ENCODE measurements at regions not wholly inside any gene's neighbourhood (a gene's known extent, or its start where the extent isn't known, plus 50 kb on each side); places are given as distances from the start of the nearest gene placed in this dataset.

GRCh38 chr3:43866529-43867353 lies 176.0 kb downstream of the ABHD5 start:
- peak; percentile 19 for DNase-seq (ENCODE audit: low spot score)

GRCh38 chr3:43867436-43868072 lies 176.8 kb downstream of the ABHD5 start:
- no peak for DNase-seq (ENCODE audit: low spot score)

- DNase-seq (ENCODE audit: low spot score) = no peak
These were observed 178.8 kb downstream of the ABHD5 start for GRCh38 chr3:43869491-43869890.

GRCh38 chr3:43870120-43870519 lies 179.4 kb downstream of the ABHD5 start:
- DNase-seq (ENCODE audit: low spot score) = peak; percentile 7

DNA sequence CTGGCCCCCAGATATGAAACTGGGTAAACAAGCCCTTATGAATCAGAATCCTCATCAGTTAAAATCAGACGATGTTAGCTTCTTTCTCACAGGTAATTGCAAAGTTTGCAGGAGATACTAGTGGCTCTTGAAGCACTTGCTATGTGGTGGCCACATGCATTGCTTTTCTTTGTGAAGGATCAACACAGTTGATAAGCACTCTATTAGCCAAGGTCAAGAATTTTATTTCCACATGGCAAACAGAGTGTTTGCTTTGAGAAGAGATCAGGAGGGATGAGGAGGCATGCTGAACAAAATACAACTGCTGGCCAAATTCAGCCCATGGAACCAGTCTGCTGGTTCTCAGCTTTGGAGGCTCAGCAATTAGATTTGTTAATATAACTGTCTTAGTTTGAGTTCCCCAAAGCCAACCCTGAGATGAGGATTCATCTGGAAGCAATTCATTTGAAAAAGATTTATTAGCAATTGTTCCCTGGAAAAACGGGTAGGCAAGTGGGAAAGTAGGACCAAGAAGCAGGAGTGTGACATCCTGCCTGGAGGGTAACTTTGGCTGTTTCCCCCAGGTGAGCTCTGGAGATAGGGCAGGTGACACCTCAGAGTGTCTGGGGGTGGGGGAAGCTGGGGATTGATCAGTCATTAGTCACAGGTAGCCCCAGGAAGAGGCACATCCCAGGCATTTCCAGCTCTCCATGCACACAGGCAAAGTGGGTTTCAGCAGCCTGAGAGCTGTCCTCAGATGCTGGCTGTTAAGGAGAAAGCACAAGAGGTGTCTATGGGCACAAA lies 180.3 kb downstream of the ABHD5 start:
- no peak for DNase-seq (ENCODE audit: low spot score)

DNA sequence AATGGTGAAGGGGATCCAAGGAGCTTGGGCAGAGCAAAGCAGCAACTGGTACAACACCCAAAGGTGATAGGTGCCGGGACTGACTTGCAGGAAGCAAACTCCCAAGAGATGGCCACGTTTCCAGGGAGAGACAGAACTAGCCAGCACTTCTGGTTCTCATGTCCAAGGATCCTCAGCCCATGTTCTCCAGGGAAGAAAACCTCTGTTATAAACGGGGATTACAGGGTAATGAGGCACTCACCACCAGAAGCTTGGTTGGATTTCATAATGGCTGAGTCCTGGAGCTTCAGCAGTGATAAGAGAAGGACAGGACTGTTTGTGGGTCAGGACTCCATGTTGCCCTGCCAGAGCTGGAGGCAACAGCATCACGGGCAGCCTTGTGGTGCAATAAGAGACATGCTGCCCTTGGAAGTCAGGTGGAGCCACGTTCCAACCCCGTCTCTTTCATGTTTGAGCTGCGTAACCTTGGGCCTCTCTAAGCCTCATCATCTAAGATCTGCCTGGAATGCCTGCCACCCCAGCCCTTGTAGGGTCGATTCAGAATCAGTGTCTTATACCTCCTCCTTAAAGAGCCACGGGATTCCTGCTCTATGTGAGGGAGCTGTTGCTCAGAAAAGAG lies 181.0 kb downstream of the ABHD5 start:
- DNase-seq (ENCODE audit: low spot score) = no peak

DNA sequence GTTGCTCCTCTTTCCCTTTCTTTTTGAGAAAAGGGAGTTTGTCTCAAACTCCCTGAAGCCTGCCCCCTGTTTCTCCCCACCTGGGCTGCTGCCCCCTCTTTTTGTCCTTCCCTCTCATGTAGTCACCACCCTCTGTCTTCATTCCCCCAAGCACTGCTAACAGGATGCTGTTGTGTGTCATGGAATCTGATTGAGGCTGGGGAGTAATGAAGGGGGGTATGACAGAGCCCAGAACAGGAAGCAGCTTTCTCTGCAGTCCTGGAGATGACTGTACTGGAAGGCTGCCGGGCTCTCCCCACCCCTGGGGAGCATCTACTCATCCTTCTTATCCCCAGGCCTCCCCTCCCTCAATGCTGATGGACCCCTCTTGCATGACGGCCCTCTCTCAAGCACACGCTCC lies 181.6 kb downstream of the ABHD5 start:
- DNase-seq (ENCODE audit: low spot score) = no peak

GRCh38 chr3:43872901-43873300 lies 182.2 kb downstream of the ABHD5 start:
- DNase-seq (ENCODE audit: low spot score) = no peak

- DNase-seq (ENCODE audit: low spot score) = no peak
These were observed 183.0 kb downstream of the ABHD5 start for GRCh38 chr3:43873723-43874122.

GRCh38 chr3:43874290-43874689 lies 183.6 kb downstream of the ABHD5 start:
- DNase-seq (ENCODE audit: low spot score) = no peak

GRCh38 chr3:43874731-43875130 lies 184.0 kb downstream of the ABHD5 start:
- no peak for DNase-seq (ENCODE audit: low spot score)

- DNase-seq (ENCODE audit: low spot score) = no peak
These were observed 185.9 kb downstream of the ABHD5 start for GRCh38 chr3:43876648-43877047.

DNA sequence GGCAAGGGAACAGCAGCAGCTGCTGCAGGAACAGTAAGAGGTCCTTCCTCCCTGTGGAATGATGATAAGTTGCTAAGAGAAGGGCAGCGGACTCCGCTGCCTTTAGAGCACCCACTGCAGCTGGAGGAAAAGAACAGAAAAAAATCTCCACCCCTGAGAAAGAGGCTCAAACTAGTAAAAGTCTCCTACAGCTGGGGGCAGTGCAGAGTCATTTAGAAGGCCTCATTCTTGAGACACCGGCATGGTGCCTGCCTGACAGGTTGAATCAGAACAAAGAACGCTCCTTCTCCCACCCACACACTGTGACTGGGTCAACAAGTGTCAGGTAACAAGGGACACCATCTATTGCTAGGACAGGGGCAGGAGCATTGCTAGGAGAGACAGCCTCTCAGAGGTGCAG lies 188.4 kb downstream of the ABHD5 start:
- DNase-seq (ENCODE audit: low spot score) = no peak

- DNase-seq (ENCODE audit: low spot score) = no peak
These were observed 192.4 kb downstream of the ABHD5 start for GRCh38 chr3:43882976-43883680.

DNA sequence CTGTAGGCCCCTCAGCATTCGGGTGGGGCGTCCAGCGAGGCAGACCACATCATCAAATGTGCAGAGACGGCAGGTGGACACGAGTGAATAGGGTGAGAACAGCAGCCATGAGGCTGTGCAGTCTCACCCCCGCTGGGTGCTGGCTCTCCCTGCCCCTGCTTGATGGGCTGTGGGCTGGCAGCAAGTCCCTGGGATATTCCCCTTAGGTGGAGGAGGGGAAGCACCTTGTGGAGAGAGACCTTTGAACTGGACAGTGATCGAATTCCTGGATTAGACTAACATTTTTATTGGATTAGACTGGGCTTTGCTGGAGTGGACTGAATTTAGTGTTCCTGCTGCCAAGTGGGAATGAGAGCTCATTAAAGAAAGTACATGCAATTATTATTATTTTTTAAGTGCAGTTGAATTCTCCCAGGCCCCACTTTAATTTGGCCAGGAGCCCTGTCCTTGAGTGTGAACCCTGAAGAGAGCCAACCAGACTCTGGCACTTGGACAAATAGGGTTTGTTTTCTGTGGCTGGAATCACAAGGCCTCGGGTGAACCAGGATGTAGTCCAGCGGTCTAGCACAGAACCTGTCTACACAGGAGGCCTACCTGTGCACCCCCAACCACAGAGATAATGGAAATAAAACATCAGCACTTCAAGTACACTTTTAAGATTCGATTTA lies 193.1 kb downstream of the ABHD5 start:
- DNase-seq (ENCODE audit: low spot score) = no peak

GRCh38 chr3:43884581-43884980 lies 193.8 kb downstream of the ABHD5 start:
- no peak for DNase-seq (ENCODE audit: low spot score)

DNA sequence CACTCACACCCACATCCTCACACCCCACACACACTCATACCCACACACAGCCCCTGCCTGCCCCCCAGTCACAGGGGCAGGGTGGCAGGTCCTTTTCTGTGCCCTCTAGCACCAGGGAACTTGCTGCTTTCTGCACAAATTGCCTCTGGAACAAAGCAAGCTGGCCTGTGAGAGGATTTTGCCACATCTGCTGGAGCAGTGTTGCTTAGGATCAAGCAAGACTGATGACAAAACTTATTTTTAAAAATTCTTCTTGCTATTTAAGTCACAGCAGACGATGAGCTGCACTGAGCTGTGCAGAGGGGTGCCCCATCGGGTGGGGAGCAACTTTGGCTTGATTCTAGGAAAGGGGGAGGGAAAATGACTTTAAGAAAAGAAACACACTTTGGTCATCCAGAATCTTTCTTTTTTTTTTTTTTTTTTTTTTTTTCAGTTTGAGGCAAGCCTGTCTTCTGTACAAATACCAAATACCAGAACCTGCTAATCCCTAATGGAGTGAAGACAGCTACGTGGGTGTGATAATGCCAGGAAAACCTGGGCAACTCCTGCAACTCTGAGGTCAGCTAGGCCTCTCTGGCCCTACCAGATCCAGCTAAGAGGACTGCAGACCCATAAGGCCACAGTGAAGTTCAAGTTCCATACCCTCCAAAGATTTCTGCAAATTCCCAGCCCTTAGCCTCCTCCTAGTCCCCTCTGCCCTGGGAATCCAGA lies 195.3 kb downstream of the ABHD5 start:
- DNase-seq (ENCODE audit: low spot score) = no peak

DNA sequence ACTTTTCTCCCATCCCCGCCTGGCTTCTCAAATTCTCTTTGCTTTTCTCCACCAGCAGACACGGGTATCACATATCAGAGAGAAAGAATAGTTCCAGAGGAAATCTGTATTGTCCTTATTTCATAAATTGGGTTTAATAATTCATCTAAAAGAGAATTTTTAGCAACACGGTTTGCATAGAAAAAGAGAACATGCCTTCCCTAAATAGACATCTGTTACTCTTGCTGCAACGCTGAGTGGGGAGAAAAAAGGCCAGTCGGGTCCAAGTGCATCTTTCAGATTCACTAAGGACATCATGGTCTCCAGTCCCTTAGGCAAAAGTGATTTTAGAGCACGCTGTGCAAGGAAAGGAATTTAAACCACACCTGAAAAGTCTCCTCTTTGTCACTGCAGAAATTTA lies 201.3 kb downstream of the ABHD5 start:
- no peak for DNase-seq (ENCODE audit: low spot score)

DNA sequence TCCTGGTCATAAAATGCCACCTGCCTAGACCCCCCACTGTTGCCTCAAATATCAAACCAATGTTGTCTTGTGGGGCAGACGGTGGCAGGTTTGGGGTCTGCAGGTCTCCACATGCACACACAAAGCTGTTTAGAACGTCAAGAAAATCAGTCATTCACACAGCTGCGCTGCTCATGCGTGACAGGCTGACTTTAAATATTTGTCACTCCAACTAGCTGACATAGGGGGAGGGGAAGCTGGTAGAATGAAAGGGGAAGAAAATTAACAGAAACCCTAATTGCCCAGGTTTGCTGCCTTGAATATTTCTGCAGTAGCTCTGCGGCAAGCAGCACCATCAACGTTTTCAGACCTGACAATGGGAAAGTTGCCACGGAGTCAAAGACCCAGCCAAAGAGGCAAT lies 201.8 kb downstream of the ABHD5 start:
- no peak for DNase-seq (ENCODE audit: low spot score)

DNA sequence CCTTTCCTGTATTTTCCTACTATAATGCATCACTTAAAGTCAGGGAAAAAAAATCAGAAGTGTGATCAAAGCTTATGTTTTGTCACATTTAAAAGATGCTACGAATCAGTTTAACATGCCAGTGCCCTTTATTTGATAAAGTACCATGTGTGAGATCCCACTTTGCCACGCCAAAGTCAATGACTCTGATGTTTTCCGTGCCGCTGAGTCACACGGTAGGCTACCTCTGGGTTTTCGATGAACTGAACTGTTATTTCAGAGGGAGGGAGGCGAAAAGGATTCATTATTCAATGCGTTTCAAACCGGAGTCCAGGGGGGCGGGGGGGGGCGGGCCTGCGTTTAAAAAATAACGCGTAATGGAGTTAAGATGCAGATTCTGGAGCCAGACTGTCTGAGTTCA lies 203.0 kb downstream of the ABHD5 start:
- no peak for DNase-seq (ENCODE audit: low spot score)
